HepG2 (cell line): ENCODE measurements at regions not wholly inside any gene's neighbourhood (a gene's known extent, or its start where the extent isn't known, plus 50 kb on each side); places are given as distances from the start of the nearest gene placed in this dataset.

ENCODE experiments used
- ATAC-seq: fragments of 200-7000 bp; cut with Tn5 transposase; 3 replicates; pipeline ENCODE4 v1.9.1; 2020; ENCODE audit warnings: mild to moderate bottlenecking, moderate library complexity
- BruUV-seq: library from RNA; stranded (reverse); fragments of 400-500 nt; replicated peaks from 2 replicates; lab custom pipeline; 2021; lab: Mats Ljungman, UMichigan
- CTCF ChIA-PET: fragments of 300-600 bp; formaldehyde crosslinking; extraction: SDS; loops from one replicate; lab custom pipeline; 2021; ENCODE audit warnings: low total read pairs, inconsistent platforms, low intra/inter-chr PET ratio; lab: Yijun Ruan, JAX
- POLR2A ChIA-PET: fragments of 350-600 bp; sonication (Branson Sonifier 250); formaldehyde crosslinking; loops from one replicate; lab custom pipeline; 2020; ENCODE audit warnings: antibody characterized with exemption, inconsistent platforms; lab: Yijun Ruan, JAX
- DNase-seq: peaks from one replicate; pipeline ENCODE4 v3.0.0-alpha.2; 2015; ENCODE audit warnings: low spot score
- FAIRE-seq: peaks from 3 replicates; lab custom pipeline; 2011; peaks lifted over from hg19 to GRCh38; lab: Jason Lieb, UNC
- H2AFZ ChIP-seq: one replicate; pipeline ENCODE4 v1.6.1; 2011; ENCODE audit warnings: low read length, inconsistent platforms
- H3K27ac ChIP-seq: fragments of 300-600 bp; 3 replicates; pipeline ENCODE4 v1.8.0; 2011; ENCODE audit warnings: mixed run types, mild to moderate bottlenecking, mixed read lengths, low read length, inconsistent platforms; ENCODE audit not compliant: insufficient read depth; ENCODE audit errors: extremely low read length
- H3K27me3 ChIP-seq, 2 experiments: fragments of 200-600 bp in 1 of 2; 2 replicates in 1 of 2; 3 replicates in 1 of 2; pipeline versions ENCODE4 v1.6.0 to v1.8.0; 2011; ENCODE audit warnings: low read length in 2 of 2, mild to moderate bottlenecking in 2 of 2, moderate library complexity in 2 of 2, inconsistent platforms in 1 of 2; ENCODE audit not compliant: insufficient read depth in 2 of 2, control insufficient read depth in 1 of 2
- H3K36me3 ChIP-seq, 2 experiments: fragments of 200-600 bp in 1 of 2; replicated peaks in 1 of 2; 2 replicates in 1 of 2; 3 replicates in 1 of 2; pipeline versions ENCODE4 v1.5.1 to v1.8.0; 2011; ENCODE audit warnings: low read length in 2 of 2, inconsistent platforms in 1 of 2; ENCODE audit not compliant: insufficient read depth in 2 of 2, control insufficient read depth in 1 of 2
- H3K4me1 ChIP-seq: 2 replicates; pipeline ENCODE4 v1.5.1; 2012; ENCODE audit warnings: low read length, inconsistent platforms; ENCODE audit not compliant: insufficient read depth
- H3K4me2 ChIP-seq: 2 replicates; pipeline ENCODE4 v1.6.0; 2011; ENCODE audit warnings: low read depth, low read length, inconsistent platforms
- H3K4me3 ChIP-seq, 3 experiments: fragments of 200-600 bp in 1 of 3; sonication (generic), shearing (Covaris generic) in 1 of 3; replicated peaks in 1 of 3; 2 replicates each; pipeline ENCODE4 v1.5.1; 2011 to 2016; ENCODE audit warnings: low read length in 3 of 3, inconsistent platforms in 2 of 3, low read depth in 2 of 3, mild to moderate bottlenecking in 2 of 3, control low read depth in 1 of 3, mixed read lengths in 1 of 3; ENCODE audit not compliant: insufficient read depth in 1 of 3
- H3K79me2 ChIP-seq: one replicate; pipeline ENCODE4 v1.6.1; 2011; ENCODE audit warnings: low read length, inconsistent platforms; ENCODE audit not compliant: insufficient read depth
- H3K9ac ChIP-seq: 2 replicates; pipeline ENCODE4 v1.6.0; 2011; ENCODE audit warnings: mild to moderate bottlenecking, low read depth, low read length, inconsistent platforms; ENCODE audit not compliant: insufficient read depth
- H3K9me3 ChIP-seq: 2 replicates; pipeline ENCODE4 v1.5.1; 2012; ENCODE audit warnings: mild to moderate bottlenecking, low read length
- H4K20me1 ChIP-seq: 2 replicates; pipeline ENCODE4 v1.6.0; 2011; ENCODE audit warnings: inconsistent platforms, mild to moderate bottlenecking, low read length, moderate library complexity; ENCODE audit not compliant: insufficient read depth
- CENPBD1 ChIP-seq: sonication (generic); formaldehyde crosslinking; IDR thresholded peaks from 2 replicates; pipeline ENCODE4 v1.8.0; 2022; ENCODE audit warnings: missing genetic modification reagents, low read depth, mild to moderate bottlenecking, borderline replicate concordance
- MEIS1 ChIP-seq: sonication (generic); formaldehyde crosslinking; IDR thresholded peaks from 2 replicates; pipeline ENCODE4 v1.9.0; 2021; ENCODE audit warnings: mild to moderate bottlenecking, missing genetic modification reagents, moderate library complexity, borderline replicate concordance
- MNT ChIP-seq: fragments of 450-650 bp; IDR thresholded peaks from 2 replicates; pipeline ENCODE4 v1.6.1; 2016
- TEAD3 ChIP-seq: optimal IDR thresholded peaks from 2 replicates; pipeline ENCODE3; 2016; ENCODE audit warnings: borderline replicate concordance
- ZBTB7B ChIP-seq: sonication (generic); formaldehyde crosslinking; IDR thresholded peaks from 2 replicates; pipeline ENCODE4 v1.4.0; 2020; ENCODE audit warnings: missing genetic modification reagents
- ZFP62 ChIP-seq: sonication (generic); formaldehyde crosslinking; IDR thresholded peaks from 2 replicates; pipeline ENCODE4 v1.4.0; 2020; ENCODE audit warnings: missing genetic modification reagents
- ZNF12 ChIP-seq: sonication (generic); formaldehyde crosslinking; IDR thresholded peaks from 2 replicates; pipeline ENCODE4 v1.5.0; 2020; ENCODE audit warnings: missing genetic modification reagents
- ZNF280B ChIP-seq: sonication (generic); formaldehyde crosslinking; IDR thresholded peaks from 2 replicates; pipeline ENCODE4 v1.5.0; 2020; ENCODE audit warnings: missing genetic modification reagents, mild to moderate bottlenecking, borderline replicate concordance
- ZNF430 ChIP-seq: sonication (generic); formaldehyde crosslinking; IDR thresholded peaks from 2 replicates; pipeline ENCODE4 v1.9.0; 2021; ENCODE audit warnings: mild to moderate bottlenecking, missing genetic modification reagents
- ZNF510 ChIP-seq: sonication (generic); formaldehyde crosslinking; IDR thresholded peaks from 2 replicates; pipeline ENCODE4 v1.4.0; 2020; ENCODE audit warnings: low read depth, mild to moderate bottlenecking, missing genetic modification reagents
- ZNF550 ChIP-seq: sonication (generic); formaldehyde crosslinking; IDR thresholded peaks from 2 replicates; pipeline ENCODE4 v1.4.0; 2020; ENCODE audit warnings: mild to moderate bottlenecking, missing genetic modification reagents, borderline replicate concordance
- ZNF678 ChIP-seq: sonication (generic); formaldehyde crosslinking; IDR thresholded peaks from 2 replicates; pipeline ENCODE4 v1.4.0; 2020; ENCODE audit warnings: mild to moderate bottlenecking, missing genetic modification reagents
- ZNF703 ChIP-seq: sonication (generic); formaldehyde crosslinking; IDR thresholded peaks from 2 replicates; pipeline ENCODE4 v1.5.1; 2020; ENCODE audit warnings: missing genetic modification reagents, mild to moderate bottlenecking, moderate library complexity, borderline replicate concordance
- WGBS: methylation state at CpG from one replicate; pipeline ENCODE4 v1.1.6; 2017; ENCODE audit warnings: low lambda C conversion rate; 5-methylcytosine and 5-hydroxymethylcytosine counted together
- in situ Hi-C: cut with HindIII; loops from 2 replicates; pipeline ENCODE4 v1.10.0; 2017; ENCODE audit warnings: low pct_unique_long_range_greater_than_20kb; ENCODE audit not compliant: extremely low pct_ligation_motif_present
- intact Hi-C: fragments of 100-400 bp; cut with micrococcal nuclease; formaldehyde crosslinking; loops from one replicate; pipeline ENCODE4 v1.10.0; 2022; ENCODE audit not compliant: unreplicated experiment

GRCh38 chr6:85163156-85164080 lies 286.5 kb upstream of the NT5E start (continued):
- no peak for TF ChIP-seq MNT

GRCh38 chr6:85157311-85157710 lies 292.6 kb upstream of the NT5E start:
- no peak overlapping the region for H3K9ac ChIP-seq
- H3K4me3 ChIP-seq, result no peak overlapping the region
- H3K9me3 ChIP-seq, result no peaks in the 10 kb centered on the region
- BruUV-seq, result no TSS peak
- no peaks in the 10 kb centered on the region for H4K20me1 ChIP-seq
- FAIRE-seq (no peak), ATAC-seq (no peak), DNase-seq (no peak)
- H3K79me2 ChIP-seq, result no peaks in the 10 kb centered on the region
- TF ChIP-seq TEAD3 (CRISPR knock-in tag) (no peak), ZBTB7B (no peak), ZNF430 (CRISPR knock-in tag) (no peak)
- no peaks in the 10 kb centered on the region for H3K27me3 ChIP-seq
- no peak overlapping the region for H2AFZ ChIP-seq
- CTCF ChIA-PET, result no interaction called here
- H3K4me2 ChIP-seq, result no peak overlapping the region
- no peaks in the 10 kb centered on the region for H3K36me3 ChIP-seq
- 2% methylated on average over 2 of the region's 2 CpGs for WGBS
- no peak overlapping the region for H3K27ac ChIP-seq
- POLR2A ChIA-PET, result no interaction called here
- H3K4me1 ChIP-seq, result no peaks in the 10 kb centered on the region
- intact Hi-C loops (no loop called here), in situ Hi-C loops (no loop called here)

- ATAC-seq, result no peak
- CTCF ChIA-PET, result no interaction called here
- no peak for TF ChIP-seq CENPBD1 (CRISPR knock-in tag)
- TF ChIP-seq ZNF703 (CRISPR knock-in tag), result no peak
- no peak for TF ChIP-seq ZNF12 (CRISPR knock-in tag)
- TF ChIP-seq ZNF510 (CRISPR knock-in tag), result no peak
- no peak for TF ChIP-seq ZNF550 (CRISPR knock-in tag)
- no peak for TF ChIP-seq ZNF280B (CRISPR knock-in tag)
- TF ChIP-seq ZNF678 (CRISPR knock-in tag), result no peak
- TF ChIP-seq ZFP62 (CRISPR knock-in tag), result no peak
- TF ChIP-seq MEIS1, result no peak
Measured at GRCh38 chr6:85143676-85144075, 306.2 kb upstream of the NT5E start.

More at GRCh38 chr6:85143676-85144075, 306.2 kb upstream of the NT5E start:
- H3K4me3 ChIP-seq, result no peak overlapping the region
- no peak overlapping the region for H3K9ac ChIP-seq
- no peaks in the 10 kb centered on the region for H3K79me2 ChIP-seq
- FAIRE-seq, result no peak
- H4K20me1 ChIP-seq, result no peaks in the 10 kb centered on the region
- H3K27ac ChIP-seq, result no peak overlapping the region
- WGBS, result 5% methylated on average over 2 of the region's 2 CpGs
- no peaks in the 10 kb centered on the region for H3K4me1 ChIP-seq
- no peaks in the 10 kb centered on the region for H3K9me3 ChIP-seq
- no peak overlapping the region for H2AFZ ChIP-seq
- in situ Hi-C loops, result no loop called here
- no peak overlapping the region for H3K4me2 ChIP-seq
- H3K36me3 ChIP-seq, result no peaks in the 10 kb centered on the region
- POLR2A ChIA-PET, result no interaction called here
- no peaks in the 10 kb centered on the region for H3K27me3 ChIP-seq
- DNase-seq, result no peak
- no TSS peak for BruUV-seq
- intact Hi-C loops, result no loop called here
